CD4-positive, alpha-beta memory T cell (primary cell): ENCODE measurements at regions not wholly inside any gene's neighbourhood (a gene's known extent, or its start where the extent isn't known, plus 50 kb on each side); places are given as distances from the start of the nearest gene placed in this dataset.

Source experiments
- CTCF ChIA-PET: fragments of 350-600 bp; sonication (Branson Sonifier 250); formaldehyde crosslinking; loops from one replicate; lab custom pipeline; 2021; ENCODE audit warnings: inconsistent platforms; ENCODE audit not compliant: partially characterized antibody; lab: Charles Lee
- POLR2A ChIA-PET: fragments of 350-600 bp; sonication (Branson Sonifier 250); formaldehyde crosslinking; loops from one replicate; lab custom pipeline; 2021; ENCODE audit not compliant: partially characterized antibody; lab: Charles Lee
- DNase-seq, 5 donors: peaks; one replicate each; pipeline versions ENCODE4 v3.0.0 to v3.0.0-alpha.2; 2020 to 2022; ENCODE audit warnings: mixed read lengths in 1 of 5
- H3K27ac ChIP-seq: one replicate; pipeline ENCODE4 v1.7.0; 2013; ENCODE audit warnings: low read depth, low read length
- H3K27me3 ChIP-seq: 2 replicates; pipeline ENCODE4 v1.7.0; 2013; ENCODE audit warnings: mild to moderate bottlenecking, low read length, moderate library complexity; ENCODE audit not compliant: insufficient read depth
- H3K36me3 ChIP-seq: 2 replicates; pipeline ENCODE4 v1.7.0; 2013; ENCODE audit warnings: mild to moderate bottlenecking, low read length, moderate library complexity; ENCODE audit not compliant: insufficient read depth
- H3K4me1 ChIP-seq: 2 replicates; pipeline ENCODE4 v1.7.0; 2013; ENCODE audit warnings: mild to moderate bottlenecking, low read length, moderate library complexity; ENCODE audit not compliant: insufficient read depth
- H3K4me3 ChIP-seq, 2 donors: one replicate each; pipeline ENCODE4 v1.7.0; 2013; ENCODE audit warnings: low read length in 2 of 2, mild to moderate bottlenecking in 1 of 2
- H3K9me3 ChIP-seq, 2 donors: one replicate each; pipeline ENCODE4 v1.7.0; 2013; ENCODE audit warnings: low read length in 2 of 2, control low read depth in 1 of 2; ENCODE audit not compliant: control insufficient read depth in 1 of 2
- H3K27ac Mint-ChIP-seq, 7 donors: one replicate each; pipeline ENCODE4 v1.8.0; 2020 to 2021; ENCODE audit warnings: mixed read lengths in 7 of 7, mild to moderate bottlenecking in 6 of 7, inconsistent platforms in 3 of 7, moderate library complexity in 3 of 7
- H3K27me3 Mint-ChIP-seq, 2 donors: one replicate each; pipeline ENCODE4 v1.8.0; 2020 to 2021; ENCODE audit warnings: mixed read lengths in 2 of 2
- H3K36me3 Mint-ChIP-seq, 2 donors: one replicate each; pipeline ENCODE4 v1.8.0; 2020 to 2021; ENCODE audit warnings: mixed read lengths in 2 of 2, inconsistent platforms in 1 of 2, mild to moderate bottlenecking in 1 of 2
- H3K4me1 Mint-ChIP-seq, 4 donors: one replicate each; pipeline ENCODE4 v1.8.0; 2020 to 2021; ENCODE audit warnings: mixed read lengths in 4 of 4, mild to moderate bottlenecking in 1 of 4
- H3K4me3 Mint-ChIP-seq, 8 donors: one replicate each; pipeline ENCODE4 v1.8.0; 2020 to 2021; ENCODE audit warnings: mixed read lengths in 8 of 8, mild to moderate bottlenecking in 7 of 8, moderate library complexity in 6 of 8, inconsistent platforms in 3 of 8
- H3K9me3 Mint-ChIP-seq, 8 donors: one replicate each; pipeline ENCODE4 v1.8.0; 2020 to 2021; ENCODE audit warnings: mixed read lengths in 8 of 8, mild to moderate bottlenecking in 5 of 8, inconsistent platforms in 3 of 8, moderate library complexity in 1 of 8
- intact Hi-C: fragments of 100-400 bp; cut with micrococcal nuclease; formaldehyde crosslinking; loops from one replicate; pipeline ENCODE4 v1.15.1; 2023

- Histone ChIP-seq H3K4me1 (no peaks in the 10 kb centered on the region), H3K4me3 (no peak overlapping the region), H3K27me3 (no peaks in the 10 kb centered on the region), H3K36me3 (no peaks in the 10 kb centered on the region), H3K9me3 (peaks cover 0 to 5% of the 10 kb centered on the region in 2 donors), H3K27ac (no peak overlapping the region)
- ChIA-PET POLR2A (no interaction called here), CTCF (no interaction called here)
- DNase-seq = no peak
- intact Hi-C loops = no loop called here
- Mint-ChIP-seq H3K27ac (no peak overlapping the region), H3K9me3 (peaks cover 0 to 13% (median 5%) of the 10 kb centered on the region in 8 donors), H3K4me1 (no peaks in the 10 kb centered on the region), H3K4me3 (no peak overlapping the region), H3K27me3 (no peaks in the 10 kb centered on the region), H3K36me3 (no peaks in the 10 kb centered on the region)
These were observed 865.9 kb upstream of the CADM2 start for GRCh38 chr3:84092907-84093306.

- H3K4me1 ChIP-seq = no peaks in the 10 kb centered on the region
- Mint-ChIP-seq H3K36me3 (no peaks in the 10 kb centered on the region), H3K4me1 (no peaks in the 10 kb centered on the region), H3K27ac (no peak overlapping the region), H3K4me3 (no peak overlapping the region), H3K27me3 (no peaks in the 10 kb centered on the region), H3K9me3 (peaks cover 0 to 9% (median under 1%) of the 10 kb centered on the region in 8 donors)
- POLR2A ChIA-PET = no interaction called here
- peaks cover 0 to 5% of the 10 kb centered on the region in 2 donors for H3K9me3 ChIP-seq
- CTCF ChIA-PET = no interaction called here
- H3K36me3 ChIP-seq = no peaks in the 10 kb centered on the region
- DNase-seq = no peak
- H3K27ac ChIP-seq = no peak overlapping the region
- H3K4me3 ChIP-seq = no peak overlapping the region
- H3K27me3 ChIP-seq = no peaks in the 10 kb centered on the region
- intact Hi-C loops = no loop called here
These were observed 862.6 kb upstream of the CADM2 start for GRCh38 chr3:84096188-84096587.

DNA sequence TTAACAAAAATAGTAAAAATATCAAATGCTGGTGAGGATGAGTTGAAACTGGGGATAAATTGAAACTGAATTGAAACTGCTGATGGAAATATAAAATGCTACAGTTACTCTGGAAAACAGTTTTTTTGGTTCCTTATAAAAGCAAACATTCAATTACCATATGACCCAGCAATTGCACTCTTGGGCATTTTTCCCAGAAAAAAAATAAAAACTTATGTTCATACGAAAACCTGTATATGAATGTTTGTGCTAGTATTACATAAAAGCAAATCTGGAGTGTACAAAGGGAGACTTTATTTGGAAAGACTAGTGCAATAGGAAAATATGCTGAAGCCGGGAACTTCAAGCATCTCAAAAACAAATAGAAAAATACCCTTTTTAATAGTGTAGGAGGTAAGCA lies 857.9 kb upstream of the CADM2 start:
- Histone ChIP-seq H3K27ac (no peak overlapping the region), H3K4me3 (no peak overlapping the region), H3K9me3 (peaks cover 0 to 5% of the 10 kb centered on the region in 2 donors), H3K4me1 (no peaks in the 10 kb centered on the region), H3K27me3 (no peaks in the 10 kb centered on the region), H3K36me3 (no peaks in the 10 kb centered on the region)
- H3K36me3 Mint-ChIP-seq = no peaks in the 10 kb centered on the region
- POLR2A ChIA-PET = no interaction called here
- no peaks in the 10 kb centered on the region for H3K27me3 Mint-ChIP-seq
- peaks cover 0 to 20% (median 6%) of the 10 kb centered on the region in 8 donors for H3K9me3 Mint-ChIP-seq
- CTCF ChIA-PET = no interaction called here
- DNase-seq = no peak
- intact Hi-C loops = no loop called here
- H3K4me1 Mint-ChIP-seq = no peaks in the 10 kb centered on the region
- no peak overlapping the region for H3K27ac Mint-ChIP-seq
- H3K4me3 Mint-ChIP-seq = peak overlapping the region in 1 of 8 donors; percentile 6

GRCh38 chr3:84108442-84108971 lies 850.3 kb upstream of the CADM2 start:
- ChIA-PET CTCF (no interaction called here), POLR2A (no interaction called here)
- Mint-ChIP-seq H3K27me3 (no peaks in the 10 kb centered on the region), H3K27ac (no peak overlapping the region), H3K4me1 (no peaks in the 10 kb centered on the region), H3K4me3 (no peak overlapping the region), H3K36me3 (no peaks in the 10 kb centered on the region), H3K9me3 (peaks cover 5 to 26% (median 14%) of the 10 kb centered on the region in 8 donors)
- no peak for DNase-seq
- Histone ChIP-seq H3K36me3 (no peaks in the 10 kb centered on the region), H3K27me3 (no peaks in the 10 kb centered on the region), H3K27ac (no peak overlapping the region), H3K9me3 (peaks cover 0 to 9% of the 10 kb centered on the region in 2 donors), H3K4me1 (no peaks in the 10 kb centered on the region), H3K4me3 (no peak overlapping the region)
- intact Hi-C loops = no loop called here

DNA sequence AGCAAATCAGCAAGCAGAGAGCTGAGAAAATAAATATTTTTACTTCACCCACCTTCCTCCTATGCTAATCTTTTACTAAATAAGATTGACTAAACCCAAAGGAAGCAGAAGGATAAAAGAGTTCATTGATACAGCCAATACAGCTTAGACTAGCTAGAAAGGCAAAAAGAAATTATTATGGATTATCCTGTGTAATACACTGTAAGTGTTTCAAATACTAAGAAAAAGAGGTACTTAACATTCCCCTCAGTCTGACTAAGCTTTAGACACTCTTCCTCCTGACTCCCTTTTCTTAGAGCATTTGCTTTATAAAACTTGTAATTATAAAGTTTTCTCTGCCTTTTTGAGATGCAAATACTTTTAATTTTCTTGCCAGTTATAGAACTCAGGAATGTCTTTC lies 848.9 kb upstream of the CADM2 start:
- Histone ChIP-seq H3K4me1 (no peaks in the 10 kb centered on the region), H3K9me3 (peaks cover 0 to 9% of the 10 kb centered on the region in 2 donors), H3K27me3 (no peaks in the 10 kb centered on the region), H3K36me3 (no peaks in the 10 kb centered on the region), H3K4me3 (no peak overlapping the region), H3K27ac (no peak overlapping the region)
- H3K9me3 Mint-ChIP-seq = peaks cover 5 to 27% (median 14%) of the 10 kb centered on the region in 8 donors
- no peaks in the 10 kb centered on the region for H3K4me1 Mint-ChIP-seq
- H3K36me3 Mint-ChIP-seq = no peaks in the 10 kb centered on the region
- intact Hi-C loops = no loop called here
- no peak for DNase-seq
- no peak overlapping the region for H3K4me3 Mint-ChIP-seq
- CTCF ChIA-PET = no interaction called here
- H3K27ac Mint-ChIP-seq = no peak overlapping the region
- POLR2A ChIA-PET = no interaction called here
- H3K27me3 Mint-ChIP-seq = no peaks in the 10 kb centered on the region

DNA sequence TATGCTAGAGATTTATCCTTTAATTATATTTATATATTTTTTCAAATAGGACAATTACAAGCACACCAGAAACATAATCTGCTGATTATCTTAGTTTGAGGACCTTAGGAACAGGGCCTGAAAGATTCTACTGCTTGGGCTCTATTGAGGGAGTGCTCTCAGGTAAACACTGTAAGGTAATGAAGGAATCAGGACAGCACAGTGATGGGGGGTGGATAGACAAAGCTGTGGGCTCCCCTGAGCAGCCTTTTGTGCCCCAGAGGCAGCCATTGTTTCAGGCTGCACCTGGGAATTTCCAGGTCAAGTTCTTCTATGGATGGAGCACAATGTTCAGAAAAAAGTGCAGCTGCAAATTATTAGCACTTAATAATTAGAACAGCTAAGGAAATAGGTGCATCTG lies 848.0 kb upstream of the CADM2 start:
- DNase-seq = no peak
- H3K9me3 ChIP-seq = peaks cover 0 to 5% of the 10 kb centered on the region in 2 donors
- H3K27me3 ChIP-seq = no peaks in the 10 kb centered on the region
- Mint-ChIP-seq H3K4me3 (no peak overlapping the region), H3K27ac (no peak overlapping the region), H3K9me3 (peaks cover 4 to 23% (median 13%) of the 10 kb centered on the region in 8 donors), H3K4me1 (no peaks in the 10 kb centered on the region), H3K27me3 (no peaks in the 10 kb centered on the region), H3K36me3 (no peaks in the 10 kb centered on the region)
- H3K4me1 ChIP-seq = no peaks in the 10 kb centered on the region
- no peak overlapping the region for H3K4me3 ChIP-seq
- ChIA-PET CTCF (no interaction called here), POLR2A (no interaction called here)
- intact Hi-C loops = no loop called here
- no peak overlapping the region for H3K27ac ChIP-seq
- no peaks in the 10 kb centered on the region for H3K36me3 ChIP-seq

DNA sequence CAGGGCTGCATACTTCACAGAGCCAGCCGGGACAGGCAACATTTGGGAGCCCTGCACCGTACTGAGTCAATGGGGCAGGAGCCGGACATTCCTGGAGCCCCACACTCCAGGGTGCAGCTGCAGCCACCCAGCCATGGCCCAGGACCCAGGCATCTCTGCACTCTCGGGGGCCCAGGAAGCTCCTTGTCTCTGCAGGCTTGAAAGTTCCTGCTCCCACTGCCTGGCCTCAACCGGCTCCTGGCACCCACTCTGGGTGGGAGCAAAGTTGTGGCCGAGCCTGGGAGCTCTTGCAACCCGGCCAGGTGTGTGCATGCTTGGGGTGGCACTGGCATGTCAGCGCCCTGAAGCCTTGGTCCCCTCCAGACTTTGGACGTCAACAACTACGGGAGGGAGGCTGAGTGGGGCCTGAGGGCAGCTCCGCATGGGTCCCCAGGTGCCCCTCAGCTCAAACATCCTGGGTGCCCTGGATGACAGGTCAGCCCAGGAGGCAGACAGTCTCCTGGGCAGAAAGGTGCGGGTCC lies 833.5 kb upstream of the CADM2 start:
- no peaks in the 10 kb centered on the region for H3K36me3 Mint-ChIP-seq
- DNase-seq = no peak
- Histone ChIP-seq H3K27me3 (no peaks in the 10 kb centered on the region), H3K4me3 (no peak overlapping the region), H3K27ac (no peak overlapping the region), H3K36me3 (no peaks in the 10 kb centered on the region), H3K4me1 (no peaks in the 10 kb centered on the region), H3K9me3 (no peaks in the 10 kb centered on the region)
- no peak overlapping the region for H3K4me3 Mint-ChIP-seq
- H3K9me3 Mint-ChIP-seq = peaks cover 0 to 12% (median 2%) of the 10 kb centered on the region in 8 donors
- ChIA-PET POLR2A (no interaction called here), CTCF (no interaction called here)
- intact Hi-C loops = no loop called here
- H3K27me3 Mint-ChIP-seq = no peaks in the 10 kb centered on the region
- no peaks in the 10 kb centered on the region for H3K4me1 Mint-ChIP-seq
- H3K27ac Mint-ChIP-seq = no peak overlapping the region
